GM21447 (cell line): ENCODE measurements at regions not wholly inside any gene's neighbourhood (a gene's known extent, or its start where the extent isn't known, plus 50 kb on each side); places are given as distances from the start of the nearest gene placed in this dataset.

ENCODE experiments used
- ATAC-seq: cut with Tn5 transposase; IDR thresholded peaks from one replicate; pipeline ENCODE4 v1.9.1; 2021; ENCODE audit not compliant: unreplicated experiment

- ATAC-seq, result no peak
These were observed 76.5 kb upstream of the ADRB1 start for GRCh38 chr10:113967126-113967525.

- no peak for ATAC-seq
These were observed 73.0 kb upstream of the ADRB1 start for GRCh38 chr10:113970641-113971040.

- no peak for ATAC-seq
These were observed 72.2 kb upstream of the ADRB1 start for GRCh38 chr10:113971349-113971973.

GRCh38 chr10:113977174-113977573 is 66.5 kb upstream of the ADRB1 start:
- ATAC-seq, result no peak

DNA sequence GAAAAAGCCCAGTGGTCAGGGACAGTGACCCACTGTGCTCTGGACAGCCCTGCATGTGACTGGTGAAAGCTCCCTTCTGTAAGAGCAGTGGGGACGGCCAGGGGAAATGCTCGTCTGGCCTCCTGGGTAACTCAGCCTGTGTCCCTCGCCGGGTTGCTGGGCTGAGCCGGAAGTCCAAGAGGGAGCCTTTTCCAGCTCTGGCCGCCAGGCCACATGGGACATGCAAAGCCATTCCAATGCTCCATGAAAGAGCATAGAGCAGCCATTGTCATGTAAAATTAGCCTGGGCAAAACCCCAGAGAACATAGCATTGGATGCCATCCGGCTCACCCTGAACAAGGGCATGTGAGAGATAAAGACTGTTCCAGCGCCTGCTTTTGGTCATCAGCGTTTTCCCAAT is 64.9 kb upstream of the ADRB1 start:
- no peak for ATAC-seq

DNA sequence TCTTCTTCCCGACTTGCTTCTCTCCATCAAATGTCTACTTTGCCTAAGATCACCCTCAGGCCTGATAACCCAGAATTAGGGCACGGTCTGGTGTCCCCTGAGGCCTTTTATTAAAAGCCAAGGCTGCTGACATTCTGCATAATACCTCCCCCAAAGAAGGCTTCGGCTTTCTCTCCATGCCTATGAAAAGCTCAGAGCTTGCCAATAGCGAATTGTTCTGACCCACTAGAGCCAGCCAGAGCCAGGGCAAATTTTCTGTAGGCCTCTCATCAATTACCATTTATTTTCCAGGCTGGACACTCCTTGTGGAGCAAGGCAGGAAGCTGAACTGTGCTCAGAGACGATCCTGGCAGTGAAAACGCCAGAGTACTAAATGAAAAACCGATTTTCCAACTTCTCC is 64.3 kb upstream of the ADRB1 start:
- no peak for ATAC-seq

DNA sequence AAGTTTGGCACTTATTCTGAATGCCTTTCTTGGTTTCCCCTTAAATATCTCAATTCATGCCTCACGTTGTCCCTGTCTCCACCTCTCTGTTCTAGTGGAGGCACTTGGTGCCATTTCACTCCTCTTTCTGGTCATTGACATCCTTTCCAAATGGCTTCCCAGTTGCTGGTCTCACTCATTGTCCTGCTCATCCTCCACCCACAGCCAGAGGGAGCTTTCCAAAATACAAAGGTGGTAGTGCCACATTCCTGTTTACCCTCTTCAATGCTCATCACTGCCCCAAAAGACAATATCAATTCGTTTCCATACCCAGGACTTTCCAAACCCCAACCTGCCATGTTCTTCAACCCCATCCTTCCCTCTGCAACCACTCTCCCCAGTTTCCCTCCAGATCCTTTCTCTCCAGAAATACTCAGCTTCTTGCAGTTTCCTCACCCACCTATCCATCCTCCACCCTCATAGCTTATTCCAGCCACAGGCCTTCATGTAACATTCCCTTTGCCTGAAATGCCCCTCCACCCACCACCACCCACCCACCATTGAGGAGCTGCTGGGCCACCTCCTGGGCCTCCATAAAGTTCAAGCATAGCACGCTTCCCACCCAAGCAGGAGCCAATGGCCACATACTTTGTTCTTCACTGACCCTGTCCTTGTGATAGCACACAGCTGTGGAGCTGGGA is 63.1 kb upstream of the ADRB1 start:
- ATAC-seq, result no peak

GRCh38 chr10:113982296-113982695 is 61.4 kb upstream of the ADRB1 start:
- peak; percentile 12 for ATAC-seq

DNA sequence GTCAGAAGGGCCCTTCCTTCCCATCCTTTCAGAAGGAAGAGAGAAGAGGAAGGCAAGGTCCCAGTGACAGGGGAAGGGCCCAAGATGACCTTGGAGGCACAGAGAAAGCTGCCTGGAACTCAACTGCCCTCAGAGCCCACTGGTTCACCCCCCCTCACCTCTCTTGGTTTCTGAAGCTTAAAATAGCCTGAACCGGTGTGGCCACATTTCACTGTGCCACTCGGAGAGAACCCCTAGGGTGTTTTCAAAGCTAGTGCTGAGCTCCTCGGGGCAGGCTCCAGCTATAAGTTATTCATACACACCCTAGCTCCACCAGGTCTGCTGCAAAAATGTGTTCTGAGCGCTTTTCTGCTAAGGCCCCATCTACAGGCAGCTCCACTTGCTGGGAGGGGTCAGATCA is 60.9 kb upstream of the ADRB1 start:
- ATAC-seq, result peak; percentile 95

- ATAC-seq, result peak; percentile 54
These were observed 60.1 kb upstream of the ADRB1 start for GRCh38 chr10:113983552-113983951.

- no peak for ATAC-seq
These were observed 58.3 kb upstream of the ADRB1 start for GRCh38 chr10:113985297-113985844.

DNA sequence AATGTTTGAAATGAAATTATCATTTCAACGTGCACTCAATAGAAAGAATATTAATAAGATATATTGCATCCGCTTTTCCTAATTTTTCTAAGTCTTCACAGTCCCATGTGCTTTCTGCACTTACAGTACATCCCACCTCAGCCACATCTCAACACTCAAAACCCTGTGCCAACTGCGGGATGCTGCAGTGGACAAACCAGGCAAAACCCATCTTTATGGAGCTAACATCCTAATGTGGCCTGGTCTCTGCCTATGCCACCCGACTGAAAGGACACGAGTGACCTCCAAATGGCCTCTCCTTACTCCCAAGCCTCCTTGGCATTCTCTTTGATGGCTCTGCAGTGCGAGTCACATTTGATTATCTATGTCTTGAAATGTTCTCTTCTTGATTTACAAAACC is 57.4 kb upstream of the ADRB1 start:
- ATAC-seq, result no peak

GRCh38 chr10:113987156-113987555 is 56.5 kb upstream of the ADRB1 start:
- ATAC-seq, result no peak

- ATAC-seq, result no peak
These were observed 55.9 kb upstream of the ADRB1 start for GRCh38 chr10:113987805-113988204.

DNA sequence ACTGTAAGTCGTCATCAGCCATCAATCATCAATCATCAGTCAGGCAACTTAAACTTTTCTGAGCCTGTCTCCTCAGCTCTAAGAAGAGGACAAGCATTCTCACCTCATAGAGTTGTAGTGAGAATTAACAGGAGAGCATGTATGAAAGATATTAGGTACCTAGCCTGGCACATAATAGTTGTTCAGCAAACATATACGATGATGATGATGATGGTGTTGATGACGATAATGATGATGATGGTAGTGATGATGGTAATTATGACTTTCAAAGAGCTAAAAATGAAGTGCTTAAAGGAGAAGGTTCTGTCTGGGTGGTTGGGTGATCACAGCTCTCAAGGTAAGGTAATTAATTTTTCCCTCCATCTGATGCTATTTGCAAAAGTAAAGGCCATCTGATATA is 55.1 kb upstream of the ADRB1 start:
- ATAC-seq, result no peak

DNA sequence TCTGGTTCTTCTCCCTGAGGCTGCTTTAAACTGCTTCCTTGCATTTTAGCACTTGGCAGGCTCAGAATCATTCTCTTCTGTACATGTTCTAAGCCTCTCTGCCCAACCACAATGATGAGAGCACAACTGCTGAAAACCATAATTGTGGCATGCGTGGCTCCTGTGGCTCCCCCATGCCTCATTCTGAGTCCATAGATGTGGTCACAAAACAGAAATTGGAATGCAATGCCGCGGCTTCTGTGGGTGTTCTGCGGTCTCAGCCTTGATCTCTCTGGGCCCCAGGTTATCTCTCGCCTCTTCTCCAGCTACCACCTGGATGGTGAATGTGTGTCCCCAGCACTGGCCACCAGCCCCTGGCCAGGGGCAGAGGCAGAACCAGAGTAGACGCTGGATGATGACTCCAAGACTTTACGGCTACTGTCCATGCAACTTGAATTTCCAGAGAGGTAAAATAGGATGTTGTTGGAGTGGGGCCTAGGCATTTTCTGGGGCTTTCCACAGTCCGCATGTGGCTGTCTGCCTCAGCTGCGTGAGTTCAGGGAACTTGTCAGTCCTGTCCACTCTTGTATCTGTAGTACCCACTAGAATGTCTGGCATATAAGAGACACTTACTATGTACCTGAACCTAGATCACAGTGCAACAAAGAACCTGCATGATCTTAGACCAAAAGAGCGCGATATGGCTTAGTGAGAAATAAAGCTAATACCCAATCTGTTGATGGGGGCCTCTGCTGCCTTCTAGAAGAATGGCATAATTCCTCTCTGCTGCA is 52.4 kb upstream of the ADRB1 start:
- no peak for ATAC-seq

DNA sequence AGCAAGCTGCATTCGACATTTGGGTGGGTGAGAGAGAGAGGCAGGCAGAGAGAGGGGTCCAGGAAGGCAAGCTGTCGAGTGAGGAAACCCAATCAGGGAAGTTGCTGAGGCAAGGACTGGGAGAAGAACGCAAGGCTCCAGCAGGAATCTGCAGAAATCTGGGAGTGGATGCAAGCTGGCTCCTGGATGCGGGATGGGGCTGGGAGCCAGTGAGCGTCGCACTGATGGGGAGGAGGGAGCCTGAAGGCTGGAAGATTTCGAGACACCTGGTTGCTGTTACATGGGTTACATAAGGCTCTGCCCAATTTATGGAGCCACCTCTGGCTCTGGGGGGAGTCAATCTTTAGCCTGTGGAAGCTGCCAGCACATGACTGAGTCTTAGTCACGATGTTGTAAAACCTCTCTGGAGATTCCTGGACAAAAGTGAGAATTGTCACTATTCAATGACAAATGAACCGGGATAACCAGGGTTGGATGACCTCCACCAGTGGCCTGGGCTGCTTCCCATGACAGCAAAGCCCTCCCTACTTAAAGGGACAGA is 51.1 kb upstream of the ADRB1 start:
- ATAC-seq, result no peak

DNA sequence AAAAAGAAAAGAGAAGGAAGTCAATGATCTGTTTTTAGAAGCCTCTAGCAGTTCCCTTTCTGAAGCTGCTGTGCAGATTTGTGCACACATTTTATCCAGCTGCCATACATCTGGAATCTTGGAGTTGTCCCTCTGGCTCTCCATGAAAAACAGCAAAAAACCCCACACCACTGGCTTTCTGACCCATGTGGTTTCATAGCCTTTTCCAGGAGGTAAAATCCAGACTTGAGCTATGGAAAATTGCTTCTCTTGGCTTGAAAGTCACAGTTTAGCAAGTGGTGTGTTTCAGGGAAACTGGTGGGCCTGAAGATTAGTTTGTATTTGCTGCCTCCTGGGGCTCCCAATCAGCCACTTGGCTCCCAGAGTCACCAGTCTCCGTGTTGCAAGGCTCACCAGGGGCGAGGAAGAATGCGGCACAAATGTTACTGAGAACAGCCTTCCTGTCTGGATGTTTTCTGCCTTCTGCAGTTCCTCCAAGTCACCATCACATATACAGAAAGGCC is 50.1 kb upstream of the ADRB1 start:
- ATAC-seq, result no peak
